SJCRH30 (cell line): ENCODE measurements at regions not wholly inside any gene's neighbourhood (a gene's known extent, or its start where the extent isn't known, plus 50 kb on each side); places are given as distances from the start of the nearest gene placed in this dataset.

ENCODE experiments used
- DNase-seq, 2 experiments: peaks; one replicate each; pipeline ENCODE4 v3.0.0-alpha.2; 2015 to 2020
- H3K27ac ChIP-seq: fragments of 250-450 bp; sonication (Bioruptor Pico); 2 replicates; pipeline ENCODE4 v1.5.1; 2020; ENCODE audit warnings: mild to moderate bottlenecking, moderate library complexity
- H3K27me3 ChIP-seq: fragments of 250-450 bp; sonication (Bioruptor Pico); 2 replicates; pipeline ENCODE4 v1.5.1; 2020; ENCODE audit warnings: mild to moderate bottlenecking, moderate library complexity
- H3K36me3 ChIP-seq: fragments of 250-450 bp; sonication (Bioruptor Pico); 2 replicates; pipeline ENCODE4 v1.5.1; 2020; ENCODE audit warnings: mild to moderate bottlenecking, moderate library complexity
- H3K4me1 ChIP-seq: fragments of 250-450 bp; sonication (Bioruptor Pico); 2 replicates; pipeline ENCODE4 v1.5.1; 2020; ENCODE audit warnings: mild to moderate bottlenecking, moderate library complexity
- H3K4me3 ChIP-seq: fragments of 250-450 bp; sonication (Bioruptor Pico); 2 replicates; pipeline ENCODE4 v1.5.1; 2020; ENCODE audit warnings: mild to moderate bottlenecking, moderate library complexity
- H3K9me3 ChIP-seq: fragments of 250-450 bp; sonication (Bioruptor Pico); replicated peaks from 2 replicates; pipeline ENCODE4 v1.5.1; 2020; ENCODE audit warnings: mild to moderate bottlenecking, moderate library complexity

DNA sequence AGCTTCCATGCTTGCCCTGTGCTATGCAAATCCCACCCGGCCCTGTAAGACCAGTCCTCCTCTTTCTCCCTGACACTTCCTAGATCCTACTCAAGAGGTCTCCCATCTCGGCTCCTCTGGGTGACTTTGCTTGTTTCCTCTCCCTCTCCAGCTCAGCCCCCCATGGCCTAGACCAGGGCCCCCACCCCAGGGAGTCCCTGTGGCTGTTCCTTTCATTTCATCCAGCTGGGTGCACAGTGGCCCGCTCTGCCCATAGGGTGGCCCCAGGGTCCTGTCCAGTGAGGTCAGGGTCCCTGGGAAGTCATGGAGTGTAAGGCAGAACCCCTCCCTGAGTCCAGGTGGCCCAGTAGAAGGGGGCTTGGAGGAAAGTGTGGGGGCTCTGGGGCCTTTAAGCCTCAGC lies 52.3 kb upstream of the NKX1-1 start:
- Histone ChIP-seq H3K4me3 (no peak overlapping the region), H3K36me3 (no peaks in the 10 kb centered on the region), H3K27ac (no peak overlapping the region), H3K4me1 (peaks cover 19% of the 10 kb centered on the region), H3K9me3 (no peaks in the 10 kb centered on the region), H3K27me3 (peaks cover 6% of the 10 kb centered on the region; the same call in 1 of the 2 replicates)
- no peak for DNase-seq
